ENCODE measurements at regions not wholly inside any gene's neighbourhood (a gene's known extent, or its start where the extent isn't known, plus 50 kb on each side); places are given as distances from the start of the nearest gene placed in this dataset.

DNA sequence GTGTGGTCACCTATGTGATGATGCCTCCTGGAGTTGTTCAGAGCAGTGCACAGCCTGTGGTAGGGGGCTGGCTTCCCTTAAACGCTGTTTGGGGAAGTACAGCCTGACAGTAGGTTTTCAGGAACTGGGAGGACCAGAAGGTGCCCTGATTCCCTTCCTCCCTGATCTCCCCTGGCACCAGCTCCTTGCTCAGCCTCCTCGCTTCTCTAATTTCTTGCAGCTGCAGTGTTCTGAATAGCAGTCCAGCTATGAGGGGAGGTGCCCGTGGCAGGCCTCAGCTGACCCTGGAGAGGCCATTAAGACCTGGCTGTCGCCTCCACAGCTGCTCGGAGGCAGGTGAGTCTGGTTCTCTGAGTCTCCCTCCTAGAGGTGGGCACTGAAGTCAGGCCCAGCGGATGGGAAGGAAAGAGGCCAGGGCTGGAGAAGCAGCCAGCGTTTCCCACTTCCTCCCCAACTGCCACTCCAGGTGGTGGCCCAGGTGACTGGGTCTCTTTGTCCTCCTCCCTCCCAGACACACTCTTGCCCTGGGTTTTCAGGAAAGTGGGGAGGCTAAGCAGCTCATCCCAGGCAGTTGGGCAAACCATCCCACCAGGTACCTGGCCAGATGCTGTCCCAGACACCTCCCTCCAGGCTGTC lies 52.0 kb upstream of the RPL11 start:
- H3K27ac ChIP-seq = no peak overlapping the region
- no peaks in the 10 kb centered on the region for H3K36me3 ChIP-seq (replicated peaks in 1 of 2)
- 68 to 86% (median 74%) methylated on average over 6 to 7 of the region's 7 CpGs for WGBS, 4 donors
- no peak overlapping the region for H3K4me3 ChIP-seq
- peaks cover 0 to 19% of the 10 kb centered on the region in 2 donors for H3K4me1 ChIP-seq (replicated peaks in 1 of 2)
- DNase-seq = no peak
- H3K9me3 ChIP-seq (replicated peaks in 1 of 3) = no peaks in the 10 kb centered on the region
- intact Hi-C loops (cut with DNase I) = loop anchor here in 1 of 2 donors (5.0 kb wide), 1 partner anchor 97 kb away; no protein-coding TSS in a partner anchor
- TF ChIP-seq, protein P1, sequence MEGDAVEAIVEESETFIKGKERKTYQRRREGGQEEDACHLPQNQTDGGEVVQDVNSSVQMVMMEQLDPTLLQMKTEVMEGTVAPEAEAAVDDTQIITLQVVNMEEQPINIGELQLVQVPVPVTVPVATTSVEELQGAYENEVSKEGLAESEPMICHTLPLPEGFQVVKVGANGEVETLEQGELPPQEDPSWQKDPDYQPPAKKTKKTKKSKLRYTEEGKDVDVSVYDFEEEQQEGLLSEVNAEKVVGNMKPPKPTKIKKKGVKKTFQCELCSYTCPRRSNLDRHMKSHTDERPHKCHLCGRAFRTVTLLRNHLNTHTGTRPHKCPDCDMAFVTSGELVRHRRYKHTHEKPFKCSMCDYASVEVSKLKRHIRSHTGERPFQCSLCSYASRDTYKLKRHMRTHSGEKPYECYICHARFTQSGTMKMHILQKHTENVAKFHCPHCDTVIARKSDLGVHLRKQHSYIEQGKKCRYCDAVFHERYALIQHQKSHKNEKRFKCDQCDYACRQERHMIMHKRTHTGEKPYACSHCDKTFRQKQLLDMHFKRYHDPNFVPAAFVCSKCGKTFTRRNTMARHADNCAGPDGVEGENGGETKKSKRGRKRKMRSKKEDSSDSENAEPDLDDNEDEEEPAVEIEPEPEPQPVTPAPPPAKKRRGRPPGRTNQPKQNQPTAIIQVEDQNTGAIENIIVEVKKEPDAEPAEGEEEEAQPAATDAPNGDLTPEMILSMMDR (IDR thresholded peaks at IDR 0.05) = no peak
- H3K27me3 ChIP-seq = no peaks in the 10 kb centered on the region

DNA sequence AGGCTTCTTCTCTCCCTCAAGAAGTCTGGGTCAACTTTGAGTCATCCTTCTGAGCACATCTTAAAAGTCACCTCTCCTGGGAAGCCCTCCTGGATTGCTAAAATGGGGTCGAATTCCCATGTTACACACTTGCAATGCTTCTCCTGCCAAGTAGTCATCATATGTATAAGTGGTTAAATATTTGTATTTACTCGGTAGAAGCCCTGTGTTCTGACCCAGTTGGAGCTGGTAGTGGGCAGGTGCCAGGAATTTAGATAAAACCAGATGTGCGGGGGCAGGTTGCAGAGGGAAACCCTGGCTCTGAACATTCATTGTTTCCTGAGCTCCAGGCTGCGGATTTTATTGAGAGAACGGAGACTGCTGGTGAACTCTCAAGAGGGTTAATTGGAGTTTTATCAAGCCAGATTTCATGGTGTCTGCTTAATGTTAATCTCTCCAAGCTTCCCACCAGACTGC lies 52.8 kb upstream of the RPL11 start:
- WGBS, 4 donors = 47 to 66% (median 55%) methylated on average over 5 of the region's 5 CpGs
- Histone ChIP-seq H3K4me1 (replicated peaks in 1 of 2) (peaks cover 0 to 19% of the 10 kb centered on the region in 2 donors), H3K9me3 (replicated peaks in 1 of 3) (no peaks in the 10 kb centered on the region), H3K27me3 (no peaks in the 10 kb centered on the region), H3K36me3 (replicated peaks in 1 of 2) (no peaks in the 10 kb centered on the region), H3K4me3 (no peak overlapping the region), H3K27ac (peak overlapping the region in 2 of 5 donors; percentile 61 to 81)
- TF ChIP-seq, protein P1 (IDR thresholded peaks at IDR 0.05) = no peak
- TF ChIP-seq POLR2A (IDR thresholded peaks at IDR 0.05) = no peak
- intact Hi-C loops (cut with DNase I) = loop anchor here in 1 of 2 donors (5.0 kb wide), 1 partner anchor 97 kb away; no protein-coding TSS in a partner anchor
- peak in 1 of 7 donors; percentile 19 for DNase-seq

DNA sequence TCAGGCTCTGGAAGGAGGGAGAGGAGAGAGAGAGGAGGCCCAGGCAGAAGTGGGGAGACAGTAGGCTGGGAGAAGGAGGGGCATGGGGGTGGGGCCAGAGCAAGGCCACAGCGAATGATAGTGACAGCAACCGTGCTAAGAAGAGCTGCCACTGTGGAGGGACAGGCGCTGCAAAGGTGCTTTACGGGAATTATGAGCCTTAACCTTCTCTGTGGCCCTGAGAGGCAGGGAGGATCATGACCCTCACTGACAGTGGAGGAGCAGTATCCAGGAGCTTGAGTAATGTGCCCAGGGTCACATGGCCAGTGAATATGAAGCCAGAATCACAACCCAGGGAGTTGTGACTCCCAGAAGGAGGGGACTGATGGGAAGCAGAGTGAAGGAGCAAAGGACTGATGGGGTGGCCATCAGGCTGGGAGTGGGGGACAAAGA lies 53.4 kb upstream of the RPL11 start:
- no peaks in the 10 kb centered on the region for H3K9me3 ChIP-seq (replicated peaks in 1 of 3)
- peak overlapping the region in 3 of 5 donors; percentile 61 to 81 (median 63) for H3K27ac ChIP-seq
- H3K4me1 ChIP-seq (replicated peaks in 1 of 2) = peaks cover 0 to 19% of the 10 kb centered on the region in 2 donors
- no peaks in the 10 kb centered on the region for H3K36me3 ChIP-seq (replicated peaks in 1 of 2)
- TF ChIP-seq, protein P1 (IDR thresholded peaks at IDR 0.05) = no peak
- TF ChIP-seq POLR2A (IDR thresholded peaks at IDR 0.05) = no peak
- H3K27me3 ChIP-seq = no peaks in the 10 kb centered on the region
- 31 to 58% (median 43%) methylated on average over 4 of the region's 4 CpGs for WGBS, 4 donors
- peak in 6 of 7 donors; percentile 45 to 86 (median 66) for DNase-seq
- intact Hi-C loops (cut with DNase I) = loop anchor here in 1 of 2 donors (5.0 kb wide), 1 partner anchor 96 kb away; no protein-coding TSS in a partner anchor
- no peak overlapping the region for H3K4me3 ChIP-seq

DNA sequence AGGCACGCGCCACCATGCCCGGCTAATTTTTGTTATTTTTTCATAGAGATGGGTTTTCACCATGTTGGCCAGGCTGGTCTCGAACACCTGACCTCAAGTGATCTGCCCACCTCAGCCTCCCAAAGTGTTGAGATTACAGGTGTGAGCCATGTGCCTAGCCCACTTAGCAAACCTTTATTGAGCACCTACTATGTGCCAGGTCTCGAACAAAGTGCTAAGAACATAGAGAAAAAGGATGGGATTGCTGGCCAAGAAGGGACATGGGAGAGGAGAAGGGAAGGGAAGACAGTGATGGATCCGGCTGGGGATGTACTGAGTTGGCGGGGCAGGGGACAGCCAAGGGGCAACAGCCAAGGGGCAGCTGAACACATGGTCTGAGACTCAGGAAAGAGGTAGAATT lies 55.6 kb upstream of the RPL11 start:
- no peak for TF ChIP-seq POLR2A (IDR thresholded peaks at IDR 0.05)
- TF ChIP-seq, protein P1 (IDR thresholded peaks at IDR 0.05) = no peak
- H3K27me3 ChIP-seq = no peaks in the 10 kb centered on the region
- no peak for DNase-seq
- WGBS, 4 donors = 93 to 97% (median 95%) methylated on average over 7 of the region's 7 CpGs
- H3K36me3 ChIP-seq (replicated peaks in 1 of 2) = no peaks in the 10 kb centered on the region
- no peak overlapping the region for H3K4me3 ChIP-seq
- intact Hi-C loops (cut with DNase I) = loop anchor here in 1 of 2 donors (5.0 kb wide), 1 partner anchor 94 kb away; no protein-coding TSS in a partner anchor
- H3K4me1 ChIP-seq (replicated peaks in 1 of 2) = peaks cover 0 to 19% of the 10 kb centered on the region in 2 donors
- no peaks in the 10 kb centered on the region for H3K9me3 ChIP-seq (replicated peaks in 1 of 3)
- H3K27ac ChIP-seq = no peak overlapping the region

Measured in adrenal gland (tissue), 9 donors.